Activated T-helper 1 cell treated with anti-CD3 and anti-CD28 coated beads, Interleukin-12 subunit alpha, Interleukin-12 subunit beta, Interleukin-2, Interleukin-4 antibody, amounts not matched to agents 30 ng/mL and 10 ng/mL and 1 ng/mL, durations not matched to agents 14 hours and 24 hours and 36 hours (primary cell): ENCODE measurements at regions not wholly inside any gene's neighbourhood (a gene's known extent, or its start where the extent isn't known, plus 50 kb on each side); places are given as distances from the start of the nearest gene placed in this dataset.

Experiments used
- DNase-seq: peaks from one replicate; pipeline ENCODE4 v3.0.0; 2021; ENCODE audit warnings: low spot score
- H3K27ac Mint-ChIP-seq: one replicate; pipeline ENCODE4 v1.8.0; 2021; ENCODE audit warnings: mild to moderate bottlenecking, mixed read lengths
- H3K27me3 Mint-ChIP-seq: one replicate; pipeline ENCODE4 v1.8.0; 2022; ENCODE audit warnings: mild to moderate bottlenecking, moderate library complexity, mixed read lengths; ENCODE audit not compliant: insufficient read depth
- H3K36me3 Mint-ChIP-seq: one replicate; pipeline ENCODE4 v1.8.0; 2021; ENCODE audit warnings: low read depth, mixed read lengths
- H3K4me1 Mint-ChIP-seq: one replicate; pipeline ENCODE4 v1.8.0; 2021; ENCODE audit warnings: low read depth, mixed read lengths
- H3K4me3 Mint-ChIP-seq: one replicate; pipeline ENCODE4 v1.8.0; 2021; ENCODE audit warnings: mild to moderate bottlenecking, moderate library complexity, mixed read lengths
- H3K9me3 Mint-ChIP-seq: one replicate; pipeline ENCODE4 v1.8.0; 2021; ENCODE audit warnings: mixed read lengths
- intact Hi-C: fragments of 100-400 bp; cut with micrococcal nuclease; formaldehyde crosslinking; loops from one replicate; pipeline ENCODE4 v1.15.1; 2024

GRCh38 chr11:15700456-15700855 is 585.7 kb downstream of the INSC start:
- H3K27me3 Mint-ChIP-seq = no peaks in the 10 kb centered on the region
- intact Hi-C loops = no loop called here
- H3K27ac Mint-ChIP-seq = no peak overlapping the region
- H3K4me1 Mint-ChIP-seq = no peaks in the 10 kb centered on the region
- no peak overlapping the region for H3K4me3 Mint-ChIP-seq
- H3K36me3 Mint-ChIP-seq = no peaks in the 10 kb centered on the region
- no peak for DNase-seq
- H3K9me3 Mint-ChIP-seq = peaks cover 3% of the 10 kb centered on the region

GRCh38 chr11:15704064-15704463 is 589.3 kb downstream of the INSC start:
- Mint-ChIP-seq H3K27ac (no peak overlapping the region), H3K4me3 (no peak overlapping the region), H3K9me3 (peaks cover 3% of the 10 kb centered on the region), H3K27me3 (no peaks in the 10 kb centered on the region), H3K4me1 (no peaks in the 10 kb centered on the region), H3K36me3 (no peaks in the 10 kb centered on the region)
- intact Hi-C loops = no loop called here
- DNase-seq = no peak

- Mint-ChIP-seq H3K9me3 (peaks cover 3% of the 10 kb centered on the region), H3K4me1 (no peaks in the 10 kb centered on the region), H3K4me3 (no peak overlapping the region), H3K27ac (no peak overlapping the region), H3K36me3 (no peaks in the 10 kb centered on the region), H3K27me3 (no peaks in the 10 kb centered on the region)
- intact Hi-C loops = no loop called here
- DNase-seq = no peak
Observed at GRCh38 chr11:15704556-15704955, 589.8 kb downstream of the INSC start.

- Mint-ChIP-seq H3K27me3 (no peaks in the 10 kb centered on the region), H3K9me3 (peaks cover 3% of the 10 kb centered on the region), H3K4me3 (no peak overlapping the region), H3K36me3 (no peaks in the 10 kb centered on the region), H3K4me1 (no peaks in the 10 kb centered on the region), H3K27ac (no peak overlapping the region)
- intact Hi-C loops = no loop called here
- no peak for DNase-seq
Observed at GRCh38 chr11:15705891-15706290, 591.2 kb downstream of the INSC start.

- no peak overlapping the region for H3K4me3 Mint-ChIP-seq
- peaks cover 3% of the 10 kb centered on the region for H3K9me3 Mint-ChIP-seq
- no peaks in the 10 kb centered on the region for H3K36me3 Mint-ChIP-seq
- intact Hi-C loops = no loop called here
- no peaks in the 10 kb centered on the region for H3K4me1 Mint-ChIP-seq
- H3K27me3 Mint-ChIP-seq = no peaks in the 10 kb centered on the region
- no peak for DNase-seq
- no peak overlapping the region for H3K27ac Mint-ChIP-seq
Observed at GRCh38 chr11:15707194-15707593, 592.5 kb downstream of the INSC start.

GRCh38 chr11:15707971-15708370 is 593.2 kb downstream of the INSC start:
- intact Hi-C loops = no loop called here

GRCh38 chr11:15710580-15711275 is 596.0 kb downstream of the INSC start:
- no peak overlapping the region for H3K27ac Mint-ChIP-seq
- H3K9me3 Mint-ChIP-seq = no peaks in the 10 kb centered on the region
- no peaks in the 10 kb centered on the region for H3K4me1 Mint-ChIP-seq
- H3K27me3 Mint-ChIP-seq = no peaks in the 10 kb centered on the region
- DNase-seq = no peak
- no peaks in the 10 kb centered on the region for H3K36me3 Mint-ChIP-seq
- H3K4me3 Mint-ChIP-seq = no peak overlapping the region
- intact Hi-C loops = no loop called here

More at GRCh38 chr11:15707971-15708370, 593.2 kb downstream of the INSC start:
- Mint-ChIP-seq H3K4me3 (no peak overlapping the region), H3K36me3 (no peaks in the 10 kb centered on the region), H3K4me1 (no peaks in the 10 kb centered on the region), H3K9me3 (no peaks in the 10 kb centered on the region), H3K27ac (no peak overlapping the region), H3K27me3 (no peaks in the 10 kb centered on the region)
- DNase-seq = no peak

GRCh38 chr11:15711311-15711710 is 596.6 kb downstream of the INSC start:
- Mint-ChIP-seq H3K27ac (no peak overlapping the region), H3K4me3 (no peak overlapping the region), H3K4me1 (no peaks in the 10 kb centered on the region), H3K9me3 (no peaks in the 10 kb centered on the region), H3K27me3 (no peaks in the 10 kb centered on the region), H3K36me3 (no peaks in the 10 kb centered on the region)
- intact Hi-C loops = no loop called here
- no peak for DNase-seq

GRCh38 chr11:15714641-15715399 is 600.1 kb downstream of the INSC start:
- H3K27me3 Mint-ChIP-seq = no peaks in the 10 kb centered on the region
- no peaks in the 10 kb centered on the region for H3K36me3 Mint-ChIP-seq
- no peak overlapping the region for H3K4me3 Mint-ChIP-seq
- no peak overlapping the region for H3K27ac Mint-ChIP-seq
- no peak for DNase-seq
- H3K9me3 Mint-ChIP-seq = no peaks in the 10 kb centered on the region
- intact Hi-C loops = no loop called here
- no peaks in the 10 kb centered on the region for H3K4me1 Mint-ChIP-seq

GRCh38 chr11:15716550-15716949 is 601.8 kb downstream of the INSC start:
- H3K4me1 Mint-ChIP-seq = no peaks in the 10 kb centered on the region
- H3K27me3 Mint-ChIP-seq = no peaks in the 10 kb centered on the region
- intact Hi-C loops = no loop called here
- no peak for DNase-seq
- H3K36me3 Mint-ChIP-seq = no peaks in the 10 kb centered on the region
- H3K9me3 Mint-ChIP-seq = no peaks in the 10 kb centered on the region
- no peak overlapping the region for H3K27ac Mint-ChIP-seq
- no peak overlapping the region for H3K4me3 Mint-ChIP-seq

GRCh38 chr11:15720460-15720859 is 605.7 kb downstream of the INSC start:
- intact Hi-C loops = no loop called here
- no peaks in the 10 kb centered on the region for H3K4me1 Mint-ChIP-seq

GRCh38 chr11:15723966-15724365 is 609.2 kb downstream of the INSC start:
- H3K4me3 Mint-ChIP-seq = no peak overlapping the region
- H3K36me3 Mint-ChIP-seq = no peaks in the 10 kb centered on the region
- H3K27me3 Mint-ChIP-seq = peaks cover 4% of the 10 kb centered on the region
- no peaks in the 10 kb centered on the region for H3K9me3 Mint-ChIP-seq
- intact Hi-C loops = no loop called here
- H3K27ac Mint-ChIP-seq = no peak overlapping the region
- no peaks in the 10 kb centered on the region for H3K4me1 Mint-ChIP-seq
- DNase-seq = no peak

More at GRCh38 chr11:15720460-15720859, 605.7 kb downstream of the INSC start:
- Mint-ChIP-seq H3K9me3 (no peaks in the 10 kb centered on the region), H3K36me3 (no peaks in the 10 kb centered on the region), H3K4me3 (no peak overlapping the region), H3K27me3 (peaks cover under 1% of the 10 kb centered on the region), H3K27ac (no peak overlapping the region)
- DNase-seq = no peak

- Mint-ChIP-seq H3K27ac (no peak overlapping the region), H3K36me3 (no peaks in the 10 kb centered on the region), H3K9me3 (no peaks in the 10 kb centered on the region), H3K4me1 (no peaks in the 10 kb centered on the region), H3K4me3 (no peak overlapping the region), H3K27me3 (peaks cover 4% of the 10 kb centered on the region)
- no peak for DNase-seq
- intact Hi-C loops = no loop called here
Observed at GRCh38 chr11:15724601-15725000, 609.9 kb downstream of the INSC start.
